HL-60 (cell line): ENCODE measurements at regions not wholly inside any gene's neighbourhood (a gene's known extent, or its start where the extent isn't known, plus 50 kb on each side); places are given as distances from the start of the nearest gene placed in this dataset.

Experiments
- CTCF ChIP-seq: IDR thresholded peaks from one replicate; pipeline ENCODE4 v1.5.1; 2011; ENCODE audit warnings: low read length, control low read depth, inconsistent platforms; ENCODE audit not compliant: insufficient read depth
- POLR2AphosphoS5 ChIP-seq: IDR thresholded peaks from 2 replicates; pipeline ENCODE4 v1.6.1; 2012; ENCODE audit warnings: low read depth

GRCh38 chr1:157292809-157293564, 154.8 kb upstream of the ETV3 start:
- TF ChIP-seq CTCF (no peak), POLR2AphosphoS5 (no peak)
